ENCODE measurements at regions not wholly inside any gene's neighbourhood (a gene's known extent, or its start where the extent isn't known, plus 50 kb on each side); places are given as distances from the start of the nearest gene placed in this dataset.
"Not testable (repeated sequence)": the region's sequence is repeated elsewhere in the genome, so short reads cannot be mapped to it uniquely, and the experiment has no call there.

DNA sequence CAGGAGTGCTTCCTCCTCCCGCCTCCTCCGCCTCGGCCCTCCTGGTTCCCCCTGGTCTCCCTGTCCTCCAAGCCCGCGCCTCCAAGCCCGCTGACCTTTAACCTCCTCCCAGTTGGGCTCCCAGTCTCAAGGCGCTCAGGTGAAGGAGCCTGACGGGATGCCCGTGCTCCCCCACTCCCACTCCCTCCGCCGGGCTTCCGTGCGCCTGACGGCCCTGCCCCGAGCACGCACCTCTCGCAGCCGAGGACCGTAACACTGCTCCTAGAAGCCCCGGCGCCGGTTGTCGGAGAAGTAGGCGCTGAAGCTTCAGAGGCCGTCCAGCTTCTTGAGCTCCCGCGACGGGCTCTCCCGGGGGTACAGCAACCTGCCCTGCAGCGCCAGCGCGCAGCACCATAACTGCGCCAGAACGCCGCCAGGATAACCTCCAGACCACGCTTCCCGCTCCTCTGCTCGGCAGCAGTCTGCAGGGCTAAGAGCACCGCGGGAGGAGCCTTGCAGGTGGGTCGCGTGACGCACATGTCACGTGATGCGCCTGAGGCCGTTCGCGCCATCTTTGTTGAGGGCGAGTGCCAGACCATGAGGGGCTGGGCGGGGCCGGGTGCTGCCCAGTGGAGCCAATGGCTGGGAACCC, 71.0 kb upstream of the ZNF479 start:
- H3K27me3 ChIP-seq: no peaks in the 10 kb centered on the region
- DNase-seq: peak in 1 of 2 donors; percentile 53
- TF ChIP-seq, protein P1, sequence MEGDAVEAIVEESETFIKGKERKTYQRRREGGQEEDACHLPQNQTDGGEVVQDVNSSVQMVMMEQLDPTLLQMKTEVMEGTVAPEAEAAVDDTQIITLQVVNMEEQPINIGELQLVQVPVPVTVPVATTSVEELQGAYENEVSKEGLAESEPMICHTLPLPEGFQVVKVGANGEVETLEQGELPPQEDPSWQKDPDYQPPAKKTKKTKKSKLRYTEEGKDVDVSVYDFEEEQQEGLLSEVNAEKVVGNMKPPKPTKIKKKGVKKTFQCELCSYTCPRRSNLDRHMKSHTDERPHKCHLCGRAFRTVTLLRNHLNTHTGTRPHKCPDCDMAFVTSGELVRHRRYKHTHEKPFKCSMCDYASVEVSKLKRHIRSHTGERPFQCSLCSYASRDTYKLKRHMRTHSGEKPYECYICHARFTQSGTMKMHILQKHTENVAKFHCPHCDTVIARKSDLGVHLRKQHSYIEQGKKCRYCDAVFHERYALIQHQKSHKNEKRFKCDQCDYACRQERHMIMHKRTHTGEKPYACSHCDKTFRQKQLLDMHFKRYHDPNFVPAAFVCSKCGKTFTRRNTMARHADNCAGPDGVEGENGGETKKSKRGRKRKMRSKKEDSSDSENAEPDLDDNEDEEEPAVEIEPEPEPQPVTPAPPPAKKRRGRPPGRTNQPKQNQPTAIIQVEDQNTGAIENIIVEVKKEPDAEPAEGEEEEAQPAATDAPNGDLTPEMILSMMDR (IDR thresholded peaks at IDR 0.05): no peak
- H3K4me1 ChIP-seq: no peaks in the 10 kb centered on the region
- no peaks in the 10 kb centered on the region for H3K36me3 ChIP-seq
- peaks cover 0 to 39% (median 29%) of the 10 kb centered on the region in 3 donors for H3K9me3 ChIP-seq
- no peak overlapping the region for H3K4me3 ChIP-seq
- H3K27ac ChIP-seq: no peak overlapping the region
- intact Hi-C loops (cut with DNase I; ENCODE audit: low total_unique reads): no loop called here

DNA sequence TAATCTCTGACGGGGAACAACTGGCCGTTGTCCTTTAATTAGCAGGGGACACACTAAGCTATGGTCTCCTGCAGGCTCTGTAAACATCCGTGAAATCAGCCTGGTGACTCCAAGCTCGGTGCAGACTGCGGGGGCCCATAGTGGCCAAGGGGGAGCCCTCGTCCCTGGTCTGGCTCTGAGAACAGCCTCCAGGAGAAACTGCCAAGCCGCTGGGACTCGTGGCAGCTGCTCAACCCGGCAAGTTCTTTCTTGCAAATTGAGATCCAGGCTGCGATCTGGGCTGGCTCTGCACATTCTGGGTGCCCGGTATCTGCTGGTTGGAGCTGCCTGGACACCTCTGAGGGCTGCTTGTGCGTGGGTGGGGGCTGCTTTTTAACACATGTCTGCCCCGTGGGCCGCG, 71.6 kb upstream of the ZNF479 start:
- H3K4me3 ChIP-seq; H3K27me3 ChIP-seq; H3K4me1 ChIP-seq; intact Hi-C loops (cut with DNase I; ENCODE audit: low total_unique reads); H3K36me3 ChIP-seq; H3K27ac ChIP-seq: not testable (repeated sequence)
- peaks cover 0 to 39% (median 29%) of the 10 kb centered on the region in 3 donors for H3K9me3 ChIP-seq
- DNase-seq: peak in 1 of 2 donors; percentile 29

DNA sequence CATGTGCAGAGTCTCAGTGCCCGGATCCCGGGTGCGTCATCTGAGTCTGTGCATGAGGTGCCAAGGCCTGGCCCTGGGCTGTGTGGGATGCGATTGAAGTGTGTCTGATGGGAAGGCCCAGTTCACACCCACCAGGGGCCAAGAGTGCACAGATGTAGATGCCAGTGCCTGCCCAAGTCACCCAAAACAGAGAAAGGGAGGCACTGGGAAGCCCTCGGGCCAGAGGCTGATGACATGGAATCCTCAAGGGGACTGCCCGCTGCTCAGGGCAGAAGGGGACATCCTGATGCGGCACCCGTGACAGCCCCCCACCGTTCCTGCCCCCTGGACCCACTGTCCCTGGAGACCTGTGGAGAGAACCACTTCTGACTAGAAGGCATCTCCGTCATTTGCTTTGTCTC, 72.2 kb upstream of the ZNF479 start:
- intact Hi-C loops (cut with DNase I; ENCODE audit: low total_unique reads): no loop called here
- H3K27me3 ChIP-seq: no peaks in the 10 kb centered on the region
- DNase-seq: peak in 1 of 2 donors; percentile 32
- no peak overlapping the region for H3K4me3 ChIP-seq
- TF ChIP-seq, protein P1 (IDR thresholded peaks at IDR 0.05): no peak
- peaks cover 0 to 39% (median 29%) of the 10 kb centered on the region in 3 donors for H3K9me3 ChIP-seq
- no peaks in the 10 kb centered on the region for H3K36me3 ChIP-seq
- no peak overlapping the region for H3K27ac ChIP-seq
- H3K4me1 ChIP-seq: no peaks in the 10 kb centered on the region

DNA sequence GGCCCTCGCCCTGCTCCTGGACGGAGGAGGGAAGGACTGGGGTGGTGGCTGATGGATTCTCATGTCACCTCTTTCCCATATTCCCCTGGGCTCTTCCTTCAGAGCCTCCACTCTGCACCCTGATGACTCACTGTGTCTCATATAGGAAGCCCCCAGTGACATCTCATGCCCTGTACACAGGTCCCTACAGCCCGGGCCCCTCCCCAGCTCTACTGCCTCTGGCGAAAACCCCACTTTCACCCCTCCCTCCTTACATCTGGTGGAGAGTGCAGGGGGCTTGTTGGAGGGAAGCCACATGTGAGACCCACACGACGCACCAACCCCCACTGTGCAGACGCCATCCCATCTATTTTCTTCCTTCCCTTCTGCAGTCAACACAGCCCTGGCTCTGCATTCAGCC, 72.8 kb upstream of the ZNF479 start:
- no peak overlapping the region for H3K4me3 ChIP-seq
- TF ChIP-seq, protein P1 (IDR thresholded peaks at IDR 0.05): no peak
- no peaks in the 10 kb centered on the region for H3K27me3 ChIP-seq
- peak in 1 of 2 donors; percentile 25 for DNase-seq
- no peak overlapping the region for H3K27ac ChIP-seq
- H3K36me3 ChIP-seq: no peaks in the 10 kb centered on the region
- H3K9me3 ChIP-seq: peaks cover 0 to 35% (median 29%) of the 10 kb centered on the region in 3 donors
- H3K4me1 ChIP-seq: no peaks in the 10 kb centered on the region
- intact Hi-C loops (cut with DNase I; ENCODE audit: low total_unique reads): no loop called here

DNA sequence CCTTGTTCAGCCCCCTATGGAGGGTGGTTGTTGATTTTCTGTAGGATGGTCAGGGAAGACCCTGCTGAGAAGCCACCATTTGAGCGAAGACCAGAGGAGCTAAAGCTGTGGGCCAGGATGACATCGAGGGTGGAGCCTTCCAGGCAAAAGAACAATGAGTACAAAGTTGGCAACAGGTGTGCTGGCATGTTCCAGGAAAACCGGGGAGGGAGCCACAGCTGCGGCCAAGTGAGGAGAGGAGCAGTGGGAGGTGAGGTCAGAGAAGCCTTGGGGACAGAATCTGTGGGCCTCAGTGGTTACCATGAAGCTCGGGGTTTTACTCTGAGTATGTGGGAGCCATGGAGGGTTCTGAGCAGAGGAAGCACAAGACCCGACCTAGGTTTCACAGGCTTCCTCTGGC, 75.6 kb upstream of the ZNF479 start:
- Histone ChIP-seq H3K27me3 (no peaks in the 10 kb centered on the region), H3K4me1 (no peaks in the 10 kb centered on the region), H3K27ac (no peak overlapping the region), H3K36me3 (no peaks in the 10 kb centered on the region), H3K4me3 (no peak overlapping the region), H3K9me3 (peaks cover 0 to 28% (median 10%) of the 10 kb centered on the region in 3 donors)
- intact Hi-C loops (cut with DNase I; ENCODE audit: low total_unique reads): no loop called here
- TF ChIP-seq, protein P1 (IDR thresholded peaks at IDR 0.05): no peak
- DNase-seq: peak in 1 of 2 donors; percentile 39

DNA sequence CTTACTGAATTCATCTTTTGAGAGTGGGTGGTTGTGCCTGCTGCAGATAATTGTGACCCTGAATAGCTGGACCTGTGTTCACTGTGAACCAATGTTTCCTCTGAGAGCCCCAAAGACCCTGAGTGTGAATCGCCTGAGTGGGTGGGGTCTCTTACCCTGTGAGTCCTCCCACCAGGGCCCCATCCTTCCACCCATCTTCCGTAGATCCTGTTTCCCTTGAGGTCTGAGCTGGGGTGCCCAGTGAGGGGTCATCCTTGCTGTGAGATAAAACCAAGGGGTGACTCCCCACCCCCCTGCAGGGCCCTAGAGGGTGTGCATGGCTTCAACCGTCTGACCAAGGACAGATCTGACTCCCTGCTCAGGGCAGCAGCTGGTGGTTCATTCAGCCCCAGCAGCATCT, 78.0 kb upstream of the ZNF479 start:
- intact Hi-C loops (cut with DNase I; ENCODE audit: low total_unique reads): no loop called here
- H3K4me1 ChIP-seq: no peaks in the 10 kb centered on the region
- H3K36me3 ChIP-seq: no peaks in the 10 kb centered on the region
- no peak overlapping the region for H3K27ac ChIP-seq
- H3K27me3 ChIP-seq: no peaks in the 10 kb centered on the region
- peaks cover 0 to 19% (median 0%) of the 10 kb centered on the region in 3 donors for H3K9me3 ChIP-seq
- no peak overlapping the region for H3K4me3 ChIP-seq
- DNase-seq: peak in 1 of 2 donors; percentile 32
- TF ChIP-seq, protein P1 (IDR thresholded peaks at IDR 0.05): no peak

Measured in tibial artery (tissue), 4 donors.